ENCODE measurements at regions not wholly inside any gene's neighbourhood (a gene's known extent, or its start where the extent isn't known, plus 50 kb on each side); places are given as distances from the start of the nearest gene placed in this dataset.

GRCh38 chr13:76522083-76522755, 364.0 kb downstream of the KCTD12 start:
- Histone ChIP-seq H3K4me2 (ENCODE audit: insufficient read depth, low read length) (no peak overlapping the region), H3K36me3 (ENCODE audit: control insufficient read depth in 2 of 2, extremely low read depth in 1 of 2, insufficient read depth in 2 of 2, low read length in 2 of 2) (no peaks in the 10 kb centered on the region), H3K27me3 (ENCODE audit: control insufficient read depth in 2 of 2, insufficient read depth in 2 of 2, low read length in 2 of 2) (no peaks in the 10 kb centered on the region), H3K4me3 (replicated peaks in 1 of 3; ENCODE audit: insufficient read depth in 1 of 3, low read depth in 1 of 3, low read length in 3 of 3) (no peak overlapping the region), H3K79me2 (ENCODE audit: control insufficient read depth, insufficient read depth, low read length) (no peaks in the 10 kb centered on the region), H3K4me1 (ENCODE audit: control insufficient read depth, extremely low read depth, insufficient read depth, low read length) (peaks cover 5% of the 10 kb centered on the region), H3K27ac (ENCODE audit: insufficient read depth, low read depth, low read length) (no peak overlapping the region), H3K9me1 (replicated peaks; ENCODE audit: control insufficient read depth, extremely low read depth, insufficient read depth, low read length) (no peaks in the 10 kb centered on the region), H4K20me1 (replicated peaks; ENCODE audit: control insufficient read depth, extremely low read depth, insufficient read depth, low read length) (no peaks in the 10 kb centered on the region), H2AFZ (ENCODE audit: low read depth, low read length) (no peak overlapping the region), H3K9me3 (replicated peaks; ENCODE audit: control insufficient read depth, insufficient read depth, low read length) (no peaks in the 10 kb centered on the region), H3K9ac (replicated peaks; ENCODE audit: extremely low read depth, insufficient read depth, low read length) (no peak overlapping the region)
- DNase-seq (ENCODE audit: low read depth, low spot score) (no peak), FAIRE-seq (no peak)
- BruUV-seq (replicated peaks), result no TSS peak
- intact Hi-C loops (cut with micrococcal nuclease) (no loop called here), dilution Hi-C loops (cut with MboI; ENCODE audit: extremely low pct_ligation_motif_present, low sequenced_read_pairs) (no loop called here)
- ChIA-PET CTCF (interaction anchor here (1.0 to 1.7 kb wide), 2 partner anchors 10 to 21 kb away, joined by 4 to 5 read pairs; no protein-coding TSS in a partner anchor), POLR2A (interaction anchor here (0.7 kb wide), 1 partner anchor 15 kb away, joined by 3 read pairs; no protein-coding TSS in a partner anchor)
- TF ChIP-seq FOS (IDR thresholded peaks at IDR 0.05; ENCODE audit: borderline replicate concordance, insufficient read depth, low read length) (no peak), GATA2 (IDR thresholded peaks at IDR 0.05; ENCODE audit: insufficient read depth, insufficient read length, low read depth, low read length) (no peak)

DNA sequence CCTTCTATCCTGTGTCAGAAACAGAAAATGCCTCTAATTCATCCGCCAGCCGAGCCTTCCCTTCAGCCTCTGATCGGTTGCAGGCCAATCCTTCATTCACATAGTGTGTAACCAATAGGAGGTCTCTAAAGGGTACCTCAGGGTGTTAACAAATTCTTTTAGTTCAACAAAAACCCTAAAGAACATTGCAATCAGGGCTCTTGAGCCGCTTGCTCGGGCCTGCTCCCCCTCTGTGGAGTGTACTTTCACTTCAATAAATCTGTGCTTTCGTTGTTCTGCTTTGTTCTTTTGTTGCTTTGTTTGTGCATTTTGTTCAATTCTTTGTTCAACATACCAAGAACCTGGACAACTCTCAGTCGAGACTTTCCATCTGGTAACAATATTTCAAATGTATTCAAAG, 366.5 kb downstream of the KCTD12 start:
- DNase-seq (ENCODE audit: low read depth, low spot score), result no peak
- no peaks in the 10 kb centered on the region for H3K9me1 ChIP-seq (replicated peaks; ENCODE audit: control insufficient read depth, extremely low read depth, insufficient read depth, low read length)
- no peaks in the 10 kb centered on the region for H4K20me1 ChIP-seq (replicated peaks; ENCODE audit: control insufficient read depth, extremely low read depth, insufficient read depth, low read length)
- no TSS peak for BruUV-seq (replicated peaks)
- no peak overlapping the region for H2AFZ ChIP-seq (ENCODE audit: low read depth, low read length)
- no peak for TF ChIP-seq FOS (IDR thresholded peaks at IDR 0.05; ENCODE audit: borderline replicate concordance, insufficient read depth, low read length)
- no peak for TF ChIP-seq EZH2 (IDR thresholded peaks at IDR 0.05; ENCODE audit: borderline replicate concordance, low read depth, low read length, severe bottlenecking)
- TF ChIP-seq GATA2 (IDR thresholded peaks at IDR 0.05; ENCODE audit: insufficient read depth, insufficient read length, low read depth, low read length), result no peak
- no peak for TF ChIP-seq MAX (IDR thresholded peaks at IDR 0.05; ENCODE audit: insufficient read depth, insufficient read length)
- TF ChIP-seq POLR2AphosphoS5 (IDR thresholded peaks at IDR 0.05; ENCODE audit: insufficient read depth, low read depth, low read length), result no peak
- TF ChIP-seq, protein P1, sequence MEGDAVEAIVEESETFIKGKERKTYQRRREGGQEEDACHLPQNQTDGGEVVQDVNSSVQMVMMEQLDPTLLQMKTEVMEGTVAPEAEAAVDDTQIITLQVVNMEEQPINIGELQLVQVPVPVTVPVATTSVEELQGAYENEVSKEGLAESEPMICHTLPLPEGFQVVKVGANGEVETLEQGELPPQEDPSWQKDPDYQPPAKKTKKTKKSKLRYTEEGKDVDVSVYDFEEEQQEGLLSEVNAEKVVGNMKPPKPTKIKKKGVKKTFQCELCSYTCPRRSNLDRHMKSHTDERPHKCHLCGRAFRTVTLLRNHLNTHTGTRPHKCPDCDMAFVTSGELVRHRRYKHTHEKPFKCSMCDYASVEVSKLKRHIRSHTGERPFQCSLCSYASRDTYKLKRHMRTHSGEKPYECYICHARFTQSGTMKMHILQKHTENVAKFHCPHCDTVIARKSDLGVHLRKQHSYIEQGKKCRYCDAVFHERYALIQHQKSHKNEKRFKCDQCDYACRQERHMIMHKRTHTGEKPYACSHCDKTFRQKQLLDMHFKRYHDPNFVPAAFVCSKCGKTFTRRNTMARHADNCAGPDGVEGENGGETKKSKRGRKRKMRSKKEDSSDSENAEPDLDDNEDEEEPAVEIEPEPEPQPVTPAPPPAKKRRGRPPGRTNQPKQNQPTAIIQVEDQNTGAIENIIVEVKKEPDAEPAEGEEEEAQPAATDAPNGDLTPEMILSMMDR (IDR thresholded peaks at IDR 0.05; ENCODE audit: extremely low read depth in 1 of 2, insufficient read depth in 1 of 2, low read depth in 1 of 2, low read length in 2 of 2), result no peak
- TF ChIP-seq MYC (IDR thresholded peaks at IDR 0.05; ENCODE audit: low read depth, low read length), result no peak
- TF ChIP-seq JUN (IDR thresholded peaks at IDR 0.05; ENCODE audit: borderline replicate concordance, insufficient read depth, insufficient read length, low read depth), result no peak
- no peak for TF ChIP-seq POLR2A (IDR thresholded peaks at IDR 0.05; ENCODE audit: low read depth, low read length)
- H3K4me1 ChIP-seq (ENCODE audit: control insufficient read depth, extremely low read depth, insufficient read depth, low read length), result peaks cover 20% of the 10 kb centered on the region
- H3K9me3 ChIP-seq (replicated peaks; ENCODE audit: control insufficient read depth, insufficient read depth, low read length), result no peaks in the 10 kb centered on the region
- POLR2A ChIA-PET, result no interaction called here
- no peak overlapping the region for H3K4me2 ChIP-seq (ENCODE audit: insufficient read depth, low read length)
- no peaks in the 10 kb centered on the region for H3K27me3 ChIP-seq (ENCODE audit: control insufficient read depth in 2 of 2, insufficient read depth in 2 of 2, low read length in 2 of 2)
- no peak for FAIRE-seq
- no peaks in the 10 kb centered on the region for H3K36me3 ChIP-seq (ENCODE audit: control insufficient read depth in 2 of 2, extremely low read depth in 1 of 2, insufficient read depth in 2 of 2, low read length in 2 of 2)
- H3K27ac ChIP-seq (ENCODE audit: insufficient read depth, low read depth, low read length), result no peak overlapping the region
- H3K9ac ChIP-seq (replicated peaks; ENCODE audit: extremely low read depth, insufficient read depth, low read length), result no peak overlapping the region
- H3K79me2 ChIP-seq (ENCODE audit: control insufficient read depth, insufficient read depth, low read length), result no peaks in the 10 kb centered on the region
- CTCF ChIA-PET, result no interaction called here
- dilution Hi-C loops (cut with MboI; ENCODE audit: extremely low pct_ligation_motif_present, low sequenced_read_pairs), result no loop called here
- intact Hi-C loops (cut with micrococcal nuclease), result no loop called here
- H3K4me3 ChIP-seq (replicated peaks in 1 of 3; ENCODE audit: insufficient read depth in 1 of 3, low read depth in 1 of 3, low read length in 3 of 3), result no peak overlapping the region

Data from endothelial cell of umbilical vein (primary cell).